ENCODE measurements at regions not wholly inside any gene's neighbourhood (a gene's known extent, or its start where the extent isn't known, plus 50 kb on each side); places are given as distances from the start of the nearest gene placed in this dataset.
"Not testable (repeated sequence)": the region's sequence is repeated elsewhere in the genome, so short reads cannot be mapped to it uniquely, and the experiment has no call there.

- not testable (repeated sequence) for TF ChIP-seq CTCF, EP300 (IDR thresholded peaks at IDR 0.05)
Measured at GRCh38 chr3:82542556-82542955, 781.1 kb upstream of the GBE1 start.
